ENCODE measurements at regions not wholly inside any gene's neighbourhood (a gene's known extent, or its start where the extent isn't known, plus 50 kb on each side); places are given as distances from the start of the nearest gene placed in this dataset.

GRCh38 chr9:26694381-26695297 lies 198.0 kb downstream of the CAAP1 start:
- no peak for DNase-seq (ENCODE audit: low spot score)
- in situ Hi-C loops (cut with MboI; ENCODE audit: low pct_unique_long_range_greater_than_20kb, low sequenced_read_pairs, unreplicated experiment) = no loop called here
- TF ChIP-seq CTCF (IDR thresholded peaks at IDR 0.05; ENCODE audit: extremely low read depth, insufficient read depth, missing control alignments) = no peak

GRCh38 chr9:26689041-26689440 lies 203.6 kb downstream of the CAAP1 start:
- no peak for DNase-seq (ENCODE audit: low spot score)
- no peak for TF ChIP-seq CTCF (IDR thresholded peaks at IDR 0.05; ENCODE audit: extremely low read depth, insufficient read depth, missing control alignments)
- in situ Hi-C loops (cut with MboI; ENCODE audit: low pct_unique_long_range_greater_than_20kb, low sequenced_read_pairs, unreplicated experiment) = no loop called here

DNA sequence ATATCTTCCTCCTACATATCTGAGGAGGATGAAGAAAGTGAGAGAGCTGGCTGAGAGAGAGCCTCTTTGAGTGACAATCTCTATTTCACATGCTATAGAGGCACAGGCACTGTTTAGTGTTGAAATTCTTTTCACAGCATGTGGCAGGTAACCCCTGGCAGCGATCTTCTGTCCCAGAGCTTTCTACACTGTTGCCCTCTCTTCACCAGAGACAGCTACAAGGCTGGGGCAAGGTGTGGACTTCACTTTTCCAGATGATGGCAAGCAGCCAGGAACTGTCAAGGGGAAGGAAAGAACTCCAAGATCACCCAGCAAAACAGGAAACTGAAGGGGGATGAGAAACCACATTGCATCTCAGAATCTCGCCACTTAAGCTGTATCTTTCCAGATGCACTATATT lies 205.2 kb downstream of the CAAP1 start:
- TF ChIP-seq CTCF (IDR thresholded peaks at IDR 0.05; ENCODE audit: extremely low read depth, insufficient read depth, missing control alignments) = no peak
- in situ Hi-C loops (cut with MboI; ENCODE audit: low pct_unique_long_range_greater_than_20kb, low sequenced_read_pairs, unreplicated experiment) = no loop called here
- no peak for DNase-seq (ENCODE audit: low spot score)

- TF ChIP-seq CTCF (IDR thresholded peaks at IDR 0.05; ENCODE audit: extremely low read depth, insufficient read depth, missing control alignments) = no peak
- in situ Hi-C loops (cut with MboI; ENCODE audit: low pct_unique_long_range_greater_than_20kb, low sequenced_read_pairs, unreplicated experiment) = no loop called here
- DNase-seq (ENCODE audit: low spot score) = no peak
Observed at GRCh38 chr9:26685818-26686217, 206.8 kb downstream of the CAAP1 start.

GRCh38 chr9:26684029-26684428 lies 208.6 kb downstream of the CAAP1 start:
- no peak for TF ChIP-seq CTCF (IDR thresholded peaks at IDR 0.05; ENCODE audit: extremely low read depth, insufficient read depth, missing control alignments)
- in situ Hi-C loops (cut with MboI; ENCODE audit: low pct_unique_long_range_greater_than_20kb, low sequenced_read_pairs, unreplicated experiment) = no loop called here
- no peak for DNase-seq (ENCODE audit: low spot score)

DNA sequence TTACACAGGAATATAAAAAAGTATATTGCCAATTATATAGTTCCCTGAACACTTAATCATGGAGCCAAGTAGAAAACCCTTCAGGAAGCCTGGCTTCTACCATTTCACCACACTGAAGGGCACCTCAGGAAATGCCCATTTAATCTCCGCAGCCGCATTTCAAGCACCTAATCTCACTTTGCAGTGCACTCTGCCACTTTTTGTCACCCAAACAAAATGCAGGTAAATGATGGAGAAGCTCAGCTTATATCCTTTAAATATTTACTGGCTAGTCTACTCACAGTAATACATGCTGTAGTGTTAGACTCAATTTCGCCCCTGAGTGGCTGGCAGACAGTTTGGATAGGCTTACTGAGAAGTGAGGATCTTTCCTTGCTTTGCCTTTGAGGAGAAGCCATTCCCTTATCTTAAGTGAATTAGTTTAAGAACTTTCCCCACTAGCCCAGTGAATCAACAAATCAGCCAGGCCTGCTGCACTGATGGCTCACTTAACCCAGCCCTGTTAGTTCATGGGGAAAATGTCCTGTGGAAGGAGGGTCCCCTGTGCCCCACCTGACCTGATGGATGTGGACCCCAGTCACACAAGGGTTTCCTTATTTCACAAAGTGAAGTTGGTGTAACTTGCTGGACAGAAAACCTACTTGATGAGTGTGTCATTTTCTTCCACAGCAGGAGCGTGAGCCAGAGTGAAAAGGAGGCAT lies 209.7 kb downstream of the CAAP1 start:
- TF ChIP-seq CTCF (IDR thresholded peaks at IDR 0.05; ENCODE audit: extremely low read depth, insufficient read depth, missing control alignments) = no peak
- in situ Hi-C loops (cut with MboI; ENCODE audit: low pct_unique_long_range_greater_than_20kb, low sequenced_read_pairs, unreplicated experiment) = no loop called here
- DNase-seq (ENCODE audit: low spot score) = no peak

Measured in GM13977 (cell line).